ENCODE measurements at regions not wholly inside any gene's neighbourhood (a gene's known extent, or its start where the extent isn't known, plus 50 kb on each side); places are given as distances from the start of the nearest gene placed in this dataset.

DNA sequence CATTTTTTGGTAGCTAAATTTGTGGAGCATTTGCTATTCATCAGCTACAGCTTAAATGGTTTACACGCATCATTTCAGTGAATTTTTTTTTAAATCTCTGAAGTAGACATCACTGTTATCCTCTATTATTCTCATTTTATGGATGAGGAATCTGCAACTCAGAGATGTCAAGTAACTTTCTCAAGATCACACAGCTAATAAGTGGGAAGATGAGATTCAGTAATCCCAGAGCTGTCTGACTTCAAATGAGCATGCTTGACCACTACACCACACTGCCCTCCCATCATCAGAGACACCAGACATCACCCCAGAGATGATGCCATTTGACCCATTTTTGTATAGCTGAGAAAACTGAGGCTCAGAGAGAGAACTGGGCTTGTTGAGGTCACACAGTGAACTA is 116.4 kb downstream of the RRAGC start:
- Histone ChIP-seq H3K4me3 (no peak overlapping the region), H3K27me3 (ENCODE audit: insufficient read depth) (no peaks in the 10 kb centered on the region), H3F3A (replicated peaks; ENCODE audit: low read depth) (no peaks in the 10 kb centered on the region), H3K4me2 (no peak overlapping the region), H3K4me1 (ENCODE audit: insufficient read depth) (peaks cover 6% of the 10 kb centered on the region), H3K79me2 (replicated peaks; ENCODE audit: insufficient read depth) (no peaks in the 10 kb centered on the region), H4K20me1 (replicated peaks; ENCODE audit: insufficient read depth) (no peaks in the 10 kb centered on the region), H3K9me2 (ENCODE audit: insufficient read depth) (peaks cover 10% of the 10 kb centered on the region; the same call in 1 of the 2 replicates), H3K27ac (ENCODE audit: low read depth) (no peak overlapping the region), H2AFZ (no peak overlapping the region), H3K36me3 (ENCODE audit: insufficient read depth) (no peaks in the 10 kb centered on the region)
- TF ChIP-seq ZNF114 (CRISPR knock-in tag; IDR thresholded peaks at IDR 0.05), result no peak
- TF ChIP-seq, protein P1, sequence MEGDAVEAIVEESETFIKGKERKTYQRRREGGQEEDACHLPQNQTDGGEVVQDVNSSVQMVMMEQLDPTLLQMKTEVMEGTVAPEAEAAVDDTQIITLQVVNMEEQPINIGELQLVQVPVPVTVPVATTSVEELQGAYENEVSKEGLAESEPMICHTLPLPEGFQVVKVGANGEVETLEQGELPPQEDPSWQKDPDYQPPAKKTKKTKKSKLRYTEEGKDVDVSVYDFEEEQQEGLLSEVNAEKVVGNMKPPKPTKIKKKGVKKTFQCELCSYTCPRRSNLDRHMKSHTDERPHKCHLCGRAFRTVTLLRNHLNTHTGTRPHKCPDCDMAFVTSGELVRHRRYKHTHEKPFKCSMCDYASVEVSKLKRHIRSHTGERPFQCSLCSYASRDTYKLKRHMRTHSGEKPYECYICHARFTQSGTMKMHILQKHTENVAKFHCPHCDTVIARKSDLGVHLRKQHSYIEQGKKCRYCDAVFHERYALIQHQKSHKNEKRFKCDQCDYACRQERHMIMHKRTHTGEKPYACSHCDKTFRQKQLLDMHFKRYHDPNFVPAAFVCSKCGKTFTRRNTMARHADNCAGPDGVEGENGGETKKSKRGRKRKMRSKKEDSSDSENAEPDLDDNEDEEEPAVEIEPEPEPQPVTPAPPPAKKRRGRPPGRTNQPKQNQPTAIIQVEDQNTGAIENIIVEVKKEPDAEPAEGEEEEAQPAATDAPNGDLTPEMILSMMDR (conservative IDR thresholded peaks at IDR 0.05; ENCODE audit: low read depth in 2 of 2), result no peak
- no peak for TF ChIP-seq STAT1 (IDR thresholded peaks at IDR 0.05; ENCODE audit: unreplicated experiment)
- no peak for TF ChIP-seq ZNF331 (CRISPR knock-in tag; IDR thresholded peaks at IDR 0.05; ENCODE audit: low read depth)
- TF ChIP-seq POLR2AphosphoS5 (IDR thresholded peaks at IDR 0.05; ENCODE audit: low read depth), result no peak
- no peak for TF ChIP-seq JUNB (IDR thresholded peaks at IDR 0.05; ENCODE audit: unreplicated experiment)
- TF ChIP-seq EZH2phosphoT487 (IDR thresholded peaks at IDR 0.05; ENCODE audit: unreplicated experiment), result no peak
- TF ChIP-seq, protein P2, sequence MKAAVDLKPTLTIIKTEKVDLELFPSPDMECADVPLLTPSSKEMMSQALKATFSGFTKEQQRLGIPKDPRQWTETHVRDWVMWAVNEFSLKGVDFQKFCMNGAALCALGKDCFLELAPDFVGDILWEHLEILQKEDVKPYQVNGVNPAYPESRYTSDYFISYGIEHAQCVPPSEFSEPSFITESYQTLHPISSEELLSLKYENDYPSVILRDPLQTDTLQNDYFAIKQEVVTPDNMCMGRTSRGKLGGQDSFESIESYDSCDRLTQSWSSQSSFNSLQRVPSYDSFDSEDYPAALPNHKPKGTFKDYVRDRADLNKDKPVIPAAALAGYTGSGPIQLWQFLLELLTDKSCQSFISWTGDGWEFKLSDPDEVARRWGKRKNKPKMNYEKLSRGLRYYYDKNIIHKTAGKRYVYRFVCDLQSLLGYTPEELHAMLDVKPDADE (IDR thresholded peaks at IDR 0.05), result no peak
- TF ChIP-seq, protein P3, sequence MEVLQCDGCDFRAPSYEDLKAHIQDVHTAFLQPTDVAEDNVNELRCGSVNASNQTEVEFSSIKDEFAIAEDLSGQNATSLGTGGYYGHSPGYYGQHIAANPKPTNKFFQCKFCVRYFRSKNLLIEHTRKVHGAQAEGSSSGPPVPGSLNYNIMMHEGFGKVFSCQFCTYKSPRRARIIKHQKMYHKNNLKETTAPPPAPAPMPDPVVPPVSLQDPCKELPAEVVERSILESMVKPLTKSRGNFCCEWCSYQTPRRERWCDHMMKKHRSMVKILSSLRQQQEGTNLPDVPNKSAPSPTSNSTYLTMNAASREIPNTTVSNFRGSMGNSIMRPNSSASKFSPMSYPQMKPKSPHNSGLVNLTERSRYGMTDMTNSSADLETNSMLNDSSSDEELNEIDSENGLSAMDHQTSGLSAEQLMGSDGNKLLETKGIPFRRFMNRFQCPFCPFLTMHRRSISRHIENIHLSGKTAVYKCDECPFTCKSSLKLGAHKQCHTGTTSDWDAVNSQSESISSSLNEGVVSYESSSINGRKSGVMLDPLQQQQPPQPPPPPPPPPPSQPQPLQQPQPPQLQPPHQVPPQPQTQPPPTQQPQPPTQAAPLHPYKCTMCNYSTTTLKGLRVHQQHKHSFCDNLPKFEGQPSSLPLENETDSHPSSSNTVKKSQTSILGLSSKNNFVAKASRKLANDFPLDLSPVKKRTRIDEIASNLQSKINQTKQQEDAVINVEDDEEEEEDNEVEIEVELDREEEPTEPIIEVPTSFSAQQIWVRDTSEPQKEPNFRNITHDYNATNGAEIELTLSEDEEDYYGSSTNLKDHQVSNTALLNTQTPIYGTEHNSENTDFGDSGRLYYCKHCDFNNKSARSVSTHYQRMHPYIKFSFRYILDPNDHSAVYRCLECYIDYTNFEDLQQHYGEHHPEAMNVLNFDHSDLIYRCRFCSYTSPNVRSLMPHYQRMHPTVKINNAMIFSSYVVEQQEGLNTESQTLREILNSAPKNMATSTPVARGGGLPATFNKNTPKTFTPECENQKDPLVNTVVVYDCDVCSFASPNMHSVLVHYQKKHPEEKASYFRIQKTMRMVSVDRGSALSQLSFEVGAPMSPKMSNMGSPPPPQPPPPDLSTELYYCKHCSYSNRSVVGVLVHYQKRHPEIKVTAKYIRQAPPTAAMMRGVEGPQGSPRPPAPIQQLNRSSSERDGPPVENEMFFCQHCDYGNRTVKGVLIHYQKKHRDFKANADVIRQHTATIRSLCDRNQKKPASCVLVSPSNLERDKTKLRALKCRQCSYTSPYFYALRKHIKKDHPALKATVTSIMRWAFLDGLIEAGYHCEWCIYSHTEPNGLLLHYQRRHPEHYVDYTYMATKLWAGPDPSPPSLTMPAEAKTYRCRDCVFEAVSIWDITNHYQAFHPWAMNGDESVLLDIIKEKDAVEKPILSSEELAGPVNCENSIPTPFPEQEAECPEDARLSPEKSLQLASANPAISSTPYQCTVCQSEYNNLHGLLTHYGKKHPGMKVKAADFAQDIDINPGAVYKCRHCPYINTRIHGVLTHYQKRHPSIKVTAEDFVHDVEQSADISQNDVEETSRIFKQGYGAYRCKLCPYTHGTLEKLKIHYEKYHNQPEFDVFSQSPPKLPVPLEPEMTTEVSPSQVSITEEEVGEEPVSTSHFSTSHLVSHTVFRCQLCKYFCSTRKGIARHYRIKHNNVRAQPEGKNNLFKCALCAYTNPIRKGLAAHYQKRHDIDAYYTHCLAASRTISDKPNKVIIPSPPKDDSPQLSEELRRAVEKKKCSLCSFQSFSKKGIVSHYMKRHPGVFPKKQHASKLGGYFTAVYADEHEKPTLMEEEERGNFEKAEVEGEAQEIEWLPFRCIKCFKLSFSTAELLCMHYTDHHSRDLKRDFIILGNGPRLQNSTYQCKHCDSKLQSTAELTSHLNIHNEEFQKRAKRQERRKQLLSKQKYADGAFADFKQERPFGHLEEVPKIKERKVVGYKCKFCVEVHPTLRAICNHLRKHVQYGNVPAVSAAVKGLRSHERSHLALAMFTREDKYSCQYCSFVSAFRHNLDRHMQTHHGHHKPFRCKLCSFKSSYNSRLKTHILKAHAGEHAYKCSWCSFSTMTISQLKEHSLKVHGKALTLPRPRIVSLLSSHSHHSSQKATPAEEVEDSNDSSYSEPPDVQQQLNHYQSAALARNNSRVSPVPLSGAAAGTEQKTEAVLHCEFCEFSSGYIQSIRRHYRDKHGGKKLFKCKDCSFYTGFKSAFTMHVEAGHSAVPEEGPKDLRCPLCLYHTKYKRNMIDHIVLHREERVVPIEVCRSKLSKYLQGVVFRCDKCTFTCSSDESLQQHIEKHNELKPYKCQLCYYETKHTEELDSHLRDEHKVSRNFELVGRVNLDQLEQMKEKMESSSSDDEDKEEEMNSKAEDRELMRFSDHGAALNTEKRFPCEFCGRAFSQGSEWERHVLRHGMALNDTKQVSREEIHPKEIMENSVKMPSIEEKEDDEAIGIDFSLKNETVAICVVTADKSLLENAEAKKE (CRISPR knock-in tag; IDR thresholded peaks at IDR 0.05), result no peak
- TF ChIP-seq CREB1 (CRISPR knock-in tag; IDR thresholded peaks at IDR 0.05; ENCODE audit: low read depth), result no peak
- TF ChIP-seq NANOG (IDR thresholded peaks at IDR 0.05; ENCODE audit: borderline replicate concordance), result no peak
- Mint-ChIP-seq H3K27ac (no peak overlapping the region), H3K4me1 (peaks cover 27% of the 10 kb centered on the region), H3K4me3 (no peak overlapping the region), H3K36me3 (ENCODE audit: low read depth) (no peaks in the 10 kb centered on the region; the same call in 2 of the 3 replicates), H3K27me3 (ENCODE audit: insufficient read depth, low read depth, poor library complexity) (peaks cover 10% of the 10 kb centered on the region), H3K9me3 (no peaks in the 10 kb centered on the region)
- ATAC-seq, result no peak
- DNase-seq (ENCODE audit: low spot score), result no peak

Data from GM23338 (cell line).